K562 (cell line): ENCODE measurements at regions not wholly inside any gene's neighbourhood (a gene's known extent, or its start where the extent isn't known, plus 50 kb on each side); places are given as distances from the start of the nearest gene placed in this dataset.

ENCODE experiments used
- BRF1 ChIP-seq: IDR thresholded peaks from 3 replicates; pipeline ENCODE4 v1.6.1; 2011; ENCODE audit warnings: borderline replicate concordance, mild to moderate bottlenecking; ENCODE audit not compliant: insufficient read length; ENCODE audit errors: extremely low read depth
- CREM ChIP-seq: IDR thresholded peaks from 2 replicates; pipeline ENCODE4 v1.6.1; 2014; ENCODE audit warnings: antibody characterized with exemption, low read depth
- HNRNPLL ChIP-seq: fragments of 200-400 bp; formaldehyde crosslinking; IDR thresholded peaks from 2 replicates; pipeline ENCODE4 v1.6.1; 2017; ENCODE audit warnings: low read length, low read depth, mild to moderate bottlenecking; ENCODE audit not compliant: poor library complexity, severe bottlenecking
- JUND ChIP-seq, 2 experiments: IDR thresholded peaks; 2 replicates in 1 of 2; 3 replicates in 1 of 2; pipeline ENCODE4 v1.6.1; 2011; ENCODE audit warnings: borderline replicate concordance in 2 of 2, low read depth in 2 of 2, low read length in 2 of 2, improper control_type of control experiment in 1 of 2, missing biosample characterization in 1 of 2, missing genetic modification characterization in 1 of 2, missing genetic modification reagents in 1 of 2
- MEIS2 ChIP-seq: fragments of 450-650 bp; IDR thresholded peaks from 2 replicates; pipeline ENCODE4 v1.6.1; 2014; ENCODE audit warnings: mild to moderate bottlenecking; ENCODE audit not compliant: partially characterized antibody
- PTBP1 ChIP-seq: fragments of 200-400 bp; formaldehyde crosslinking; IDR thresholded peaks from 2 replicates; pipeline ENCODE4 v1.6.1; 2017; ENCODE audit warnings: low read depth, low read length
- SRF ChIP-seq, 2 experiments: fragments of 250-450, 450-650 bp in 1 of 2; sonication (Bioruptor Pico) in 1 of 2; sonication (generic) in 1 of 2; formaldehyde crosslinking; IDR thresholded peaks; 2 replicates each; pipeline versions ENCODE4 v1.5.0 to v1.5.1; 2020 to 2022; ENCODE audit warnings: mild to moderate bottlenecking in 1 of 2, missing genetic modification reagents in 1 of 2
- TRIM24 ChIP-seq, 2 experiments: fragments of 450-650 bp; IDR thresholded peaks; 2 replicates each; pipeline ENCODE4 v1.6.1; 2016
- ZNF764 ChIP-seq: fragments of 250-450 bp; sonication (Bioruptor Pico); IDR thresholded peaks from 2 replicates; pipeline ENCODE4 v1.4.0; 2020; ENCODE audit warnings: low read depth, mild to moderate bottlenecking, moderate library complexity
- TF ChIP-seq, protein P1 (sequence below): fragments of 450-650 bp; IDR thresholded peaks from 2 replicates; pipeline ENCODE4 v1.6.1; 2014; ENCODE audit warnings: low read depth, mild to moderate bottlenecking, moderate library complexity, borderline replicate concordance
- TF ChIP-seq, protein P2 (sequence below), 3 experiments: fragments of 200-800 bp in 1 of 3; fragments of 250-450 bp in 1 of 3; fragments of 450-650 bp in 1 of 3; sonication (Bioruptor Pico) in 1 of 3; sonication (Bioruptor generic) in 1 of 3; formaldehyde crosslinking in 1 of 3; IDR thresholded peaks; 2 replicates each; pipeline versions ENCODE4 v1.6.1 to v1.8.0; 2016 to 2022; ENCODE audit warnings: mild to moderate bottlenecking in 2 of 3, missing genetic modification characterization in 2 of 3, missing compliant biosample characterization in 1 of 3, moderate library complexity in 1 of 3
- TF ChIP-seq, protein P3 (sequence below): fragments of 450-650 bp; IDR thresholded peaks from 2 replicates; pipeline ENCODE4 v1.7.0; 2016; ENCODE audit warnings: borderline replicate concordance
- TF ChIP-seq, protein P4 (sequence below), 2 experiments: fragments of 150-350 bp in 1 of 2; IDR thresholded peaks; 2 replicates each; pipeline ENCODE4 v1.6.1; 2012 to 2016; ENCODE audit warnings: low read depth in 2 of 2, low read length in 2 of 2, mild to moderate bottlenecking in 1 of 2, moderate library complexity in 1 of 2

DNA sequence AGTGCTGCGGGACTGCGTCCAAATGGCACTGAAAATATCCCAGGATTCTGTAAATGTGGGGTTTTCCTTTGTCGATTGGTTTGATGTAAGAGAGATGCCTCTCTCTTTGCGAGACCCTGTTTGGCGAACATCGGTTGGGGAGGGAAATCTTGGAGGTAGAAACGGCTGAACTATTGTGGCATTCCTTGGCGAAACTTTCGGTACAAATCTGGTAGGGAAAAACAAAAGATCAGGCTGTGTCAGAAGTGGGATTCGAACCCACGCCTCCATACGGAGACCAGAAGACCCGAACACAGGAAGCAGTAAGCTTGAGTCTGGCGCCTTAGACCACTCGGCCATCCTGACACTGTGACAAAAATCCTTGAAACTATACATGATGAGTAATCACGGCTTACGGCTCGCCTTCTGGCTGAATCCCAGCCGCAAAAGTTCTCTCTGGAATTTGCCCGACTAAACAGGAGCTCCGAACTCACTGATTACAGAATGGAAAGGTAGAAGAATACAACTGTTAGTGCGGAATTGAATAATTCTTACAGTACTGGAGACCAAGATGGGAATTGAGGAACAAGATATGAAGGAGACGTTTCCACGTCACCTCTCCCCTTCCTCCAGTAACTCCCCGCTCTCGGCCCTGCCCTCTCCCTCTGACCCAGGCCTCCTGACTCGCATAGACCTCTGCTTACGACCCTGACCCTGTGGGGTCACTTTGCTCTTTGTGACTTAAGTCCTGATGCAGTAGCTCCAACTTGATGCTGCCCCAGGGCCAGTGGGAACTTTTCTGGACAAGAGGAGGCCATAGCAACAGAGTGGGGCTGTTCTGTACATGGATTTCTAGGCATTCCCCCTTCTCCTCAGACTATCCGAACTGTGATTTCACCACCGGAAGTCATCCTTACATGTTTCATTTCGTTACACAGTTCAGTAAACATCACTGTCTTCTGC, 132.8 kb upstream of the ZNF184 start (continued):
- TF ChIP-seq, protein P1, sequence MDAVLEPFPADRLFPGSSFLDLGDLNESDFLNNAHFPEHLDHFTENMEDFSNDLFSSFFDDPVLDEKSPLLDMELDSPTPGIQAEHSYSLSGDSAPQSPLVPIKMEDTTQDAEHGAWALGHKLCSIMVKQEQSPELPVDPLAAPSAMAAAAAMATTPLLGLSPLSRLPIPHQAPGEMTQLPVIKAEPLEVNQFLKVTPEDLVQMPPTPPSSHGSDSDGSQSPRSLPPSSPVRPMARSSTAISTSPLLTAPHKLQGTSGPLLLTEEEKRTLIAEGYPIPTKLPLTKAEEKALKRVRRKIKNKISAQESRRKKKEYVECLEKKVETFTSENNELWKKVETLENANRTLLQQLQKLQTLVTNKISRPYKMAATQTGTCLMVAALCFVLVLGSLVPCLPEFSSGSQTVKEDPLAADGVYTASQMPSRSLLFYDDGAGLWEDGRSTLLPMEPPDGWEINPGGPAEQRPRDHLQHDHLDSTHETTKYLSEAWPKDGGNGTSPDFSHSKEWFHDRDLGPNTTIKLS: peak; percentile 68
- TF ChIP-seq TRIM24 (IDR thresholded peaks at IDR 0.05) (peak in 1 of 2 experiments; percentile 58; a peak in 1 of 4 replicates), JUND (IDR thresholded peaks at IDR 0.05; ENCODE audit: borderline replicate concordance, low read depth, low read length) (peak; percentile 78; the same call in 1 of the 2 replicates), JUND (tag; IDR thresholded peaks at IDR 0.05; ENCODE audit: borderline replicate concordance, low read depth, low read length) (peak; percentile 75; the same call in 2 of the 3 replicates), ZNF764 (peak; percentile 29; the same call in 1 of the 2 replicates), PTBP1 (0 out of 2 replicates have a peak, but pooled peaks have one; percentile 73), CREM (peak; percentile 51), HNRNPLL (no peak), BRF1 (peak; percentile 60), SRF (CRISPR knock-in tag; IDR thresholded peaks at IDR 0.05) (0 out of 4 replicates have a peak, but pooled peaks of 1 of the 2 experiments have one; percentile 53), MEIS2 (peak; percentile 44)
- TF ChIP-seq, protein P2, sequence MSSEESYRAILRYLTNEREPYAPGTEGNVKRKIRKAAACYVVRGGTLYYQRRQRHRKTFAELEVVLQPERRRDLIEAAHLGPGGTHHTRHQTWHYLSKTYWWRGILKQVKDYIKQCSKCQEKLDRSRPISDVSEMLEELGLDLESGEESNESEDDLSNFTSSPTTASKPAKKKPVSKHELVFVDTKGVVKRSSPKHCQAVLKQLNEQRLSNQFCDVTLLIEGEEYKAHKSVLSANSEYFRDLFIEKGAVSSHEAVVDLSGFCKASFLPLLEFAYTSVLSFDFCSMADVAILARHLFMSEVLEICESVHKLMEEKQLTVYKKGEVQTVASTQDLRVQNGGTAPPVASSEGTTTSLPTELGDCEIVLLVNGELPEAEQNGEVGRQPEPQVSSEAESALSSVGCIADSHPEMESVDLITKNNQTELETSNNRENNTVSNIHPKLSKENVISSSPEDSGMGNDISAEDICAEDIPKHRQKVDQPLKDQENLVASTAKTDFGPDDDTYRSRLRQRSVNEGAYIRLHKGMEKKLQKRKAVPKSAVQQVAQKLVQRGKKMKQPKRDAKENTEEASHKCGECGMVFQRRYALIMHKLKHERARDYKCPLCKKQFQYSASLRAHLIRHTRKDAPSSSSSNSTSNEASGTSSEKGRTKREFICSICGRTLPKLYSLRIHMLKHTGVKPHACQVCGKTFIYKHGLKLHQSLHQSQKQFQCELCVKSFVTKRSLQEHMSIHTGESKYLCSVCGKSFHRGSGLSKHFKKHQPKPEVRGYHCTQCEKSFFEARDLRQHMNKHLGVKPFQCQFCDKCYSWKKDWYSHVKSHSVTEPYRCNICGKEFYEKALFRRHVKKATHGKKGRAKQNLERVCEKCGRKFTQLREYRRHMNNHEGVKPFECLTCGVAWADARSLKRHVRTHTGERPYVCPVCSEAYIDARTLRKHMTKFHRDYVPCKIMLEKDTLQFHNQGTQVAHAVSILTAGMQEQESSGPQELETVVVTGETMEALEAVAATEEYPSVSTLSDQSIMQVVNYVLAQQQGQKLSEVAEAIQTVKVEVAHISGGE (CRISPR knock-in tag; IDR thresholded peaks at IDR 0.05): peak in 1 of 3 experiments; percentile 77; a peak in 2 of 6 replicates
- TF ChIP-seq, protein P3, sequence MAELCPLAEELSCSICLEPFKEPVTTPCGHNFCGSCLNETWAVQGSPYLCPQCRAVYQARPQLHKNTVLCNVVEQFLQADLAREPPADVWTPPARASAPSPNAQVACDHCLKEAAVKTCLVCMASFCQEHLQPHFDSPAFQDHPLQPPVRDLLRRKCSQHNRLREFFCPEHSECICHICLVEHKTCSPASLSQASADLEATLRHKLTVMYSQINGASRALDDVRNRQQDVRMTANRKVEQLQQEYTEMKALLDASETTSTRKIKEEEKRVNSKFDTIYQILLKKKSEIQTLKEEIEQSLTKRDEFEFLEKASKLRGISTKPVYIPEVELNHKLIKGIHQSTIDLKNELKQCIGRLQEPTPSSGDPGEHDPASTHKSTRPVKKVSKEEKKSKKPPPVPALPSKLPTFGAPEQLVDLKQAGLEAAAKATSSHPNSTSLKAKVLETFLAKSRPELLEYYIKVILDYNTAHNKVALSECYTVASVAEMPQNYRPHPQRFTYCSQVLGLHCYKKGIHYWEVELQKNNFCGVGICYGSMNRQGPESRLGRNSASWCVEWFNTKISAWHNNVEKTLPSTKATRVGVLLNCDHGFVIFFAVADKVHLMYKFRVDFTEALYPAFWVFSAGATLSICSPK: no peak
- TF ChIP-seq, protein P4, sequence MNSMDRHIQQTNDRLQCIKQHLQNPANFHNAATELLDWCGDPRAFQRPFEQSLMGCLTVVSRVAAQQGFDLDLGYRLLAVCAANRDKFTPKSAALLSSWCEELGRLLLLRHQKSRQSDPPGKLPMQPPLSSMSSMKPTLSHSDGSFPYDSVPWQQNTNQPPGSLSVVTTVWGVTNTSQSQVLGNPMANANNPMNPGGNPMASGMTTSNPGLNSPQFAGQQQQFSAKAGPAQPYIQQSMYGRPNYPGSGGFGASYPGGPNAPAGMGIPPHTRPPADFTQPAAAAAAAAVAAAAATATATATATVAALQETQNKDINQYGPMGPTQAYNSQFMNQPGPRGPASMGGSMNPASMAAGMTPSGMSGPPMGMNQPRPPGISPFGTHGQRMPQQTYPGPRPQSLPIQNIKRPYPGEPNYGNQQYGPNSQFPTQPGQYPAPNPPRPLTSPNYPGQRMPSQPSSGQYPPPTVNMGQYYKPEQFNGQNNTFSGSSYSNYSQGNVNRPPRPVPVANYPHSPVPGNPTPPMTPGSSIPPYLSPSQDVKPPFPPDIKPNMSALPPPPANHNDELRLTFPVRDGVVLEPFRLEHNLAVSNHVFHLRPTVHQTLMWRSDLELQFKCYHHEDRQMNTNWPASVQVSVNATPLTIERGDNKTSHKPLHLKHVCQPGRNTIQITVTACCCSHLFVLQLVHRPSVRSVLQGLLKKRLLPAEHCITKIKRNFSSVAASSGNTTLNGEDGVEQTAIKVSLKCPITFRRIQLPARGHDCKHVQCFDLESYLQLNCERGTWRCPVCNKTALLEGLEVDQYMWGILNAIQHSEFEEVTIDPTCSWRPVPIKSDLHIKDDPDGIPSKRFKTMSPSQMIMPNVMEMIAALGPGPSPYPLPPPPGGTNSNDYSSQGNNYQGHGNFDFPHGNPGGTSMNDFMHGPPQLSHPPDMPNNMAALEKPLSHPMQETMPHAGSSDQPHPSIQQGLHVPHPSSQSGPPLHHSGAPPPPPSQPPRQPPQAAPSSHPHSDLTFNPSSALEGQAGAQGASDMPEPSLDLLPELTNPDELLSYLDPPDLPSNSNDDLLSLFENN (IDR thresholded peaks at IDR 0.05; ENCODE audit: low read depth in 2 of 2, low read length in 2 of 2): 0 out of 4 replicates have a peak, but pooled peaks of 1 of the 2 experiments have one; percentile 1
